ENCODE measurements at regions not wholly inside any gene's neighbourhood (a gene's known extent, or its start where the extent isn't known, plus 50 kb on each side); places are given as distances from the start of the nearest gene placed in this dataset.

GRCh38 chr3:102595057-102595456, 160.2 kb downstream of the ZPLD1 start:
- Histone ChIP-seq H3K79me2 (ENCODE audit: insufficient read depth, low read length) (no peaks in the 10 kb centered on the region), H3K4me2 (ENCODE audit: insufficient read depth, low read length) (no peak overlapping the region), H2AFZ (ENCODE audit: low read depth, low read length) (no peak overlapping the region), H3K9me3 (ENCODE audit: insufficient read depth, low read length, severe bottlenecking) (no peaks in the 10 kb centered on the region), H3K4me3 (ENCODE audit: low read depth in 1 of 2, low read length in 2 of 2) (no peak overlapping the region), H3K4me1 (ENCODE audit: insufficient read depth, low read length) (no peaks in the 10 kb centered on the region), H3K27me3 (ENCODE audit: insufficient read depth, low read length, poor library complexity) (no peaks in the 10 kb centered on the region), H3K27ac (ENCODE audit: low read length) (no peak overlapping the region), H4K20me1 (ENCODE audit: insufficient read depth, low read length) (no peaks in the 10 kb centered on the region), H3K9ac (ENCODE audit: low read depth, low read length) (no peak overlapping the region), H3K36me3 (ENCODE audit: insufficient read depth, low read length) (no peaks in the 10 kb centered on the region)
- no peak for ATAC-seq (ENCODE audit: insufficient read depth, low read depth)
- TF ChIP-seq EZH2 (IDR thresholded peaks at IDR 0.05; ENCODE audit: borderline replicate concordance, low read depth, low read length, severe bottlenecking) (no peak), CTCF (IDR thresholded peaks at IDR 0.05; ENCODE audit: borderline replicate concordance, extremely low read depth, low read length, poor library complexity, severe bottlenecking) (no peak)
- no peak for DNase-seq

GRCh38 chr3:102599819-102600576, 165.2 kb downstream of the ZPLD1 start:
- H3K4me1 ChIP-seq (ENCODE audit: insufficient read depth, low read length) = no peaks in the 10 kb centered on the region
- TF ChIP-seq EZH2 (IDR thresholded peaks at IDR 0.05; ENCODE audit: borderline replicate concordance, low read depth, low read length, severe bottlenecking) (no peak), CTCF (IDR thresholded peaks at IDR 0.05; ENCODE audit: borderline replicate concordance, extremely low read depth, low read length, poor library complexity, severe bottlenecking) (no peak)
- H3K4me3 ChIP-seq (ENCODE audit: low read depth in 1 of 2, low read length in 2 of 2) = no peak overlapping the region
- no peak for ATAC-seq (ENCODE audit: insufficient read depth, low read depth)
- no peak overlapping the region for H3K27ac ChIP-seq (ENCODE audit: low read length)
- no peak for DNase-seq
- no peaks in the 10 kb centered on the region for H4K20me1 ChIP-seq (ENCODE audit: insufficient read depth, low read length)
- H3K9ac ChIP-seq (ENCODE audit: low read depth, low read length) = no peak overlapping the region
- no peaks in the 10 kb centered on the region for H3K27me3 ChIP-seq (ENCODE audit: insufficient read depth, low read length, poor library complexity)
- H2AFZ ChIP-seq (ENCODE audit: low read depth, low read length) = no peak overlapping the region
- H3K36me3 ChIP-seq (ENCODE audit: insufficient read depth, low read length) = no peaks in the 10 kb centered on the region
- no peak overlapping the region for H3K4me2 ChIP-seq (ENCODE audit: insufficient read depth, low read length)
- H3K79me2 ChIP-seq (ENCODE audit: insufficient read depth, low read length) = no peaks in the 10 kb centered on the region
- H3K9me3 ChIP-seq (ENCODE audit: insufficient read depth, low read length, severe bottlenecking) = no peaks in the 10 kb centered on the region

GRCh38 chr3:102605153-102605552, 170.3 kb downstream of the ZPLD1 start:
- no peak for ATAC-seq (ENCODE audit: insufficient read depth, low read depth)
- no peaks in the 10 kb centered on the region for H3K27me3 ChIP-seq (ENCODE audit: insufficient read depth, low read length, poor library complexity)

More at GRCh38 chr3:102605153-102605552, 170.3 kb downstream of the ZPLD1 start:
- H4K20me1 ChIP-seq (ENCODE audit: insufficient read depth, low read length) = no peaks in the 10 kb centered on the region
- H3K9ac ChIP-seq (ENCODE audit: low read depth, low read length) = no peak overlapping the region
- DNase-seq = no peak
- no peak overlapping the region for H3K4me2 ChIP-seq (ENCODE audit: insufficient read depth, low read length)
- TF ChIP-seq CTCF (IDR thresholded peaks at IDR 0.05; ENCODE audit: borderline replicate concordance, extremely low read depth, low read length, poor library complexity, severe bottlenecking) (no peak), EZH2 (IDR thresholded peaks at IDR 0.05; ENCODE audit: borderline replicate concordance, low read depth, low read length, severe bottlenecking) (no peak)
- no peak overlapping the region for H3K27ac ChIP-seq (ENCODE audit: low read length)
- H3K9me3 ChIP-seq (ENCODE audit: insufficient read depth, low read length, severe bottlenecking) = no peaks in the 10 kb centered on the region
- no peak overlapping the region for H3K4me3 ChIP-seq (ENCODE audit: low read depth in 1 of 2, low read length in 2 of 2)
- H3K4me1 ChIP-seq (ENCODE audit: insufficient read depth, low read length) = no peaks in the 10 kb centered on the region
- no peak overlapping the region for H2AFZ ChIP-seq (ENCODE audit: low read depth, low read length)
- H3K79me2 ChIP-seq (ENCODE audit: insufficient read depth, low read length) = no peaks in the 10 kb centered on the region
- no peaks in the 10 kb centered on the region for H3K36me3 ChIP-seq (ENCODE audit: insufficient read depth, low read length)
